Upper lobe of right lung (tissue), 1 donor: ENCODE measurements at regions not wholly inside any gene's neighbourhood (a gene's known extent, or its start where the extent isn't known, plus 50 kb on each side); places are given as distances from the start of the nearest gene placed in this dataset.

Experiments used
- ATAC-seq: fragments of 200-7000 bp; cut with Tn5 transposase; one replicate; pipeline ENCODE4 v1.9.1; 2020; ENCODE audit warnings: mild to moderate bottlenecking, moderate library complexity
- DNase-seq: peaks from one replicate; pipeline ENCODE4 v3.0.0-alpha.2; 2020
- H3K27ac ChIP-seq: fragments of 200-600 bp; one replicate; pipeline ENCODE4 v1.8.0; 2022
- H3K27me3 ChIP-seq: fragments of 200-600 bp; one replicate; pipeline ENCODE4 v1.8.0; 2022; ENCODE audit warnings: mild to moderate bottlenecking
- H3K36me3 ChIP-seq: fragments of 200-600 bp; one replicate; pipeline ENCODE4 v1.8.0; 2022
- H3K4me1 ChIP-seq: fragments of 200-600 bp; one replicate; pipeline ENCODE4 v1.8.0; 2022
- H3K4me3 ChIP-seq: fragments of 200-600 bp; one replicate; pipeline ENCODE4 v1.8.0; 2022; ENCODE audit warnings: mild to moderate bottlenecking
- H3K9me3 ChIP-seq: fragments of 200-600 bp; one replicate; pipeline ENCODE4 v1.8.0; 2022
- intact Hi-C: fragments of 100-400 bp; cut with DNase I; formaldehyde crosslinking; loops from one replicate; pipeline ENCODE4 v1.11.0; 2022
- TF ChIP-seq, protein P1 (sequence below): fragments of 200-600 bp; IDR thresholded peaks from one replicate; pipeline ENCODE4 v1.8.0; 2022; ENCODE audit warnings: antibody characterized with exemption
- donor health status: DM: no; HTN: yes; CAD: no; lungs with severe emphysema.

DNA sequence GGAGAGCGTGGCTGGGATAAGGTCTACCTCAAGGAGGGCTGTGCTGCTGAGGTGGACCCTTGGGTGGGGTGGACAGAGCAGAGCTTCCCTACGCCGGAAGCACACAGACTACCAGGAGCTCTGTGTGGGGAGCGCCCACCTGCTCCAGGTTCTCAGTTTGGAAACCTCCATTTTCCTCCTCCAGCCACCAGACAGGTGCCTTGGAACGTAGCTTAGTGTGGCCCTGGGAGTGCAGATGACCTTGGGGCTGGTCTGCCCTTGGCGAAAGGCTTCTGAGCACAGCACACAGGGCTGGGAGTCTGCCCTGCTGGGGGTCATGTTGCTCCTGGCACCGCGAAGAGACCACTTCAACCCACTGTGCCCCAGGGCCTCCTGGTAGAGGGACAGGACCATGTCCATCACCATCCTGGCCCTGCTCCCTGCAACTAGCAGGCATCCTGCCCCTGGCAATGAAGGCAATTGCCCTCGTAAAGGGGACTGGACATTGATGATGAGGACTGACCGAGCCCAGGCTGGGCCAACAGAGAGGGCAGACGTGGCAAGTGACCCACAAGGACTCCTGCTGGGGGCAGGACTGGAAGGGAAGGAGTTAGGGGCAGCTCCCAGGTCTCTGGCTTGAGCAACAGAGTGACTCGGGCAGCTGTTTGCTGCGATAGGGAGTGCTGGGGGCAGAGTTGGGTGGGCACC lies 214.7 kb downstream of the CYP26B1 start:
- TF ChIP-seq, protein P1, sequence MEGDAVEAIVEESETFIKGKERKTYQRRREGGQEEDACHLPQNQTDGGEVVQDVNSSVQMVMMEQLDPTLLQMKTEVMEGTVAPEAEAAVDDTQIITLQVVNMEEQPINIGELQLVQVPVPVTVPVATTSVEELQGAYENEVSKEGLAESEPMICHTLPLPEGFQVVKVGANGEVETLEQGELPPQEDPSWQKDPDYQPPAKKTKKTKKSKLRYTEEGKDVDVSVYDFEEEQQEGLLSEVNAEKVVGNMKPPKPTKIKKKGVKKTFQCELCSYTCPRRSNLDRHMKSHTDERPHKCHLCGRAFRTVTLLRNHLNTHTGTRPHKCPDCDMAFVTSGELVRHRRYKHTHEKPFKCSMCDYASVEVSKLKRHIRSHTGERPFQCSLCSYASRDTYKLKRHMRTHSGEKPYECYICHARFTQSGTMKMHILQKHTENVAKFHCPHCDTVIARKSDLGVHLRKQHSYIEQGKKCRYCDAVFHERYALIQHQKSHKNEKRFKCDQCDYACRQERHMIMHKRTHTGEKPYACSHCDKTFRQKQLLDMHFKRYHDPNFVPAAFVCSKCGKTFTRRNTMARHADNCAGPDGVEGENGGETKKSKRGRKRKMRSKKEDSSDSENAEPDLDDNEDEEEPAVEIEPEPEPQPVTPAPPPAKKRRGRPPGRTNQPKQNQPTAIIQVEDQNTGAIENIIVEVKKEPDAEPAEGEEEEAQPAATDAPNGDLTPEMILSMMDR, result no peak
- no peaks in the 10 kb centered on the region for H3K4me1 ChIP-seq
- no peak for ATAC-seq
- no peak overlapping the region for H3K27ac ChIP-seq
- no peaks in the 10 kb centered on the region for H3K9me3 ChIP-seq
- H3K4me3 ChIP-seq, result no peak overlapping the region
- H3K36me3 ChIP-seq, result no peaks in the 10 kb centered on the region
- intact Hi-C loops, result no loop called here
- no peaks in the 10 kb centered on the region for H3K27me3 ChIP-seq
- DNase-seq, result peak; percentile 40

DNA sequence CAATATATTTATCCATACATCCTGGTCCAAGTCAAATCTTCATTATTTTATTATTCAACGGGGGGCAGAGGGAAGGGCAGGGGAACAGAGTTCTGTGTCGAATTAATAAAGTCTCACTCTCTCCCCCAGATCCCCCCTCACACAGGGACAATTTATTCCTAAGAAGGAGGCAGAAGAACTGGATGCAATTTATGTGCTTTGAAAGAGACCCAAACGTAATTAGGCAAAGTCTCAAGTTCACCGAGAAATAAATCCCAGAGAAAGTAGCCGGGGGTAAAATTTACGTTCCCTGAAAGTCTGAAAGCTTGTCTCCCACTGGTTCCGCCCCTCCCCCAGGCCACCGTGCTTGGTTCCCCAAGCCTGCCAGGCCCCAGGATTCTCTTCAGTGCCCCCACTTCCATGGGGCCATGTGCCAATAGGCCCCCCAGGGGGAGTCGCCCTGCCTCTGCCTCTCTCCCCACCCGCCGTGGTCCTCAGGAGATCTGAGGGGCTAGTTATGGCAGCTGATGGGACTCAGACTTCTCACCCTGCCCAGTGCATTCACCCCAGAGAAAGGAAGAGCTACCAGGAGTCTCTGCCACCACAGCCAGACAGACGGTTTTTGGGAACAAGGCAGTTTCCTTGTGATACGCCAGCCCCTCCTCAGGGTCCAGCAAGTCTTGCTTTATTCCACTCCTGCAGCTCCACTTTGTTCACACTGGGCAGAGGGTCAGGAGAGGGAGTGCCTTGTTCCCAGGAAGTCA lies 215.5 kb downstream of the CYP26B1 start:
- ATAC-seq (no peak), DNase-seq (peak; percentile 44)
- TF ChIP-seq, protein P1, result no peak

DNA sequence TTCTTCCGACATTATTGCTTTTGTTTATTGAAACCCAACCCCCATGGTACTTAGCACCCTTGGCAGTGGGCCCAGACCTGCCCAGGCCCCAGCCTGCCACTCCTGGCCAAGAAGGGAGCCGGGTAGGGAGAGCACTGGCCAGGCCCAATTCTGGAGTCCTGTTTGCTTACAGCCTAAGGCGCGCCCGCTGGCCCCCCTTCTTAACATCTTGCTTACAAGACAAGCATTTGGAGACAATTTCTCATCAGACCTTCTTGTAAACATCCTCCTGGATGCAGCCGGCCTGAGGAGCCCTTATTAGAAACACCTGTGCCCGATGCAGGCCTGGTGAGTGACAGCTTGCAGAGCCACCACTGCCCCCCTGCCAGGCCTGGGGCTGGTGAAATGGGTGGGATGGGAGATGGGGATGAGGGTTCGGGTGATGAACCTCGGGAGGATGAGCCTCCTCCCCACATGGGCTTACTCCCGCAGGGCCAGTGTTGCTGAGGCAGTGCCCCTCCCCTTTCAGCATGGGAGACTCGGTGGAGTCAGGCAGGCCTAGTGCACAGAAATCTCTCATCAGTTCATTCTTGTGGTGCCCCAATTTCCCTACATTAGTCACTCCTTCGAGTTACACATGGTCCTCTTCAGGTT lies 217.5 kb downstream of the CYP26B1 start:
- no peak for ATAC-seq
- intact Hi-C loops, result no loop called here

More for the DNA sequence above, 215.5 kb downstream of the CYP26B1 start:
- H3K27ac ChIP-seq, result no peak overlapping the region
- no peaks in the 10 kb centered on the region for H3K27me3 ChIP-seq
- intact Hi-C loops, result no loop called here
- H3K36me3 ChIP-seq, result no peaks in the 10 kb centered on the region
- H3K9me3 ChIP-seq, result no peaks in the 10 kb centered on the region
- no peak overlapping the region for H3K4me3 ChIP-seq
- no peaks in the 10 kb centered on the region for H3K4me1 ChIP-seq

DNA sequence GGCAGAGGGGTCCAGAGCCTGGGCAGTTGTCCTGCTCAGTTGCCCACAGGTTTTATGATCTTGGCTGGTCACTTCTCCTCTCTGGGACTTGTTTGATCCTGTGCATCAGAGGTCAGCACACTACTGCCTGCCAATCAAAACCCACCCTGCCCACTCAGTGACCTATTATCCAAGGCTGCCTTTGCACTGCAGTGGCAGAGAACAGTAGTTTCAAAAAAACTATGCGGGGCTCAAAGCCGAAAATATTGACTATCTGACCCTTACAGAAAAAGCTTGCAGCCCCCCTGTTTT lies 218.2 kb downstream of the CYP26B1 start:
- intact Hi-C loops, result loop anchor here (10.0 kb wide), 1 partner anchor 215 kb away; the partner anchor contains the start of gene CYP26B1
- TF ChIP-seq, protein P1, result no peak

More for the DNA sequence above, 217.5 kb downstream of the CYP26B1 start:
- H3K27ac ChIP-seq, result no peak overlapping the region
- no peaks in the 10 kb centered on the region for H3K4me1 ChIP-seq
- no peaks in the 10 kb centered on the region for H3K36me3 ChIP-seq
- peak; percentile 61 for DNase-seq
- H3K27me3 ChIP-seq, result no peaks in the 10 kb centered on the region
- no peak overlapping the region for H3K4me3 ChIP-seq
- TF ChIP-seq, protein P1, result no peak
- no peaks in the 10 kb centered on the region for H3K9me3 ChIP-seq

DNA sequence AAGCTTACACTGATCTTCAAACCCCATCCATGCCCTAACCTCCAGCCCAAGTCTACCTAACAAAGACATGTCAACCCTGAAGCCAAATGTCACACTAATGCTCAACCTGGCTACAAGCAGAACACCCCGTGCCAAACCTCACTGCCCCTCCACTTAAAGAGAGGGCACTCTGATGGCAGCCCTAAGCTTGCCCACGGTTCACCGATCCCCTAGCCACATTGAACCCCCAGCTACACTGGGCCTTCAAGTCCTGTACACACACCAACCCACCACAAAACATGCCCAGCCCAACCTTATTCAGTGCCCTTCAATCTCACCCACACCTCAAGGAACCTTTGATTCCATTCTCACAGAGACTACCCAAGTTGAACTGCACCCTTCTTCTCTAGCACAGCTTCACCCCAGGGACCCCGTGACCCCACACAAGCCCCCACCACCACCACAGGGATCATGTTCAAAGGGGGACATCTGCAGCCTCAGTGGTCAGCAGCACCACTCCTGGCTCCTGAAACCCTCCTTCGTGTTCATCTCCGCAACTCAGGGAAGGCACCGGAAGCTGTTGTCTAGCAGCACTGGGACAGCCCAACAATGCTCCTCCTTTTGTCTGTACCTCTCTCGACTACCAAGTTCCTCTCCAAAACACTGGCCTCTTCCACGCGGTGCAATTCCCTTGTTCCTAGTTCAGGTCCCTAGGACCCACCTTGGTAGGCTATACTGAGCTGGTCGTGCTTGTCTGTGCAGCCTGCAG lies 218.8 kb downstream of the CYP26B1 start:
- no peak overlapping the region for H3K27ac ChIP-seq
- H3K4me1 ChIP-seq, result no peaks in the 10 kb centered on the region
- ATAC-seq, result no peak
- intact Hi-C loops, result loop anchor here (10.0 kb wide), 1 partner anchor 216 kb away; the partner anchor contains the start of gene CYP26B1
- no peak overlapping the region for H3K4me3 ChIP-seq
- TF ChIP-seq, protein P1, result no peak
- peak; percentile 31 for DNase-seq
- no peaks in the 10 kb centered on the region for H3K36me3 ChIP-seq
- H3K9me3 ChIP-seq, result no peaks in the 10 kb centered on the region
- H3K27me3 ChIP-seq, result no peaks in the 10 kb centered on the region

More for the DNA sequence above, 218.2 kb downstream of the CYP26B1 start:
- Histone ChIP-seq H3K36me3 (no peaks in the 10 kb centered on the region), H3K27ac (no peak overlapping the region), H3K4me3 (no peak overlapping the region), H3K27me3 (no peaks in the 10 kb centered on the region), H3K4me1 (no peaks in the 10 kb centered on the region), H3K9me3 (no peaks in the 10 kb centered on the region)
- no peak for DNase-seq
- ATAC-seq, result no peak
